Loucy (cell line): ENCODE measurements at regions not wholly inside any gene's neighbourhood (a gene's known extent, or its start where the extent isn't known, plus 50 kb on each side); places are given as distances from the start of the nearest gene placed in this dataset.

Experiments used
- H2AFZ ChIP-seq: fragments of 200-600 bp; sonication (generic); 2 replicates; pipeline ENCODE4 v1.6.0; 2016; ENCODE audit warnings: antibody characterized with exemption, mild to moderate bottlenecking, low read length, moderate library complexity
- H3F3A ChIP-seq: fragments of 200-600 bp; 2 replicates; pipeline ENCODE4 v1.6.0; 2016; ENCODE audit warnings: antibody characterized with exemption, low read depth, mild to moderate bottlenecking
- H3K27me3 ChIP-seq: fragments of 200-600 bp; sonication (generic); 2 replicates; pipeline ENCODE4 v1.6.1; 2014; ENCODE audit warnings: low read length, mild to moderate bottlenecking; ENCODE audit not compliant: insufficient read depth, poor library complexity, severe bottlenecking
- H3K36me3 ChIP-seq: fragments of 200-600 bp; sonication (generic); 2 replicates; pipeline ENCODE4 v1.6.1; 2016; ENCODE audit warnings: low read length; ENCODE audit not compliant: insufficient read depth
- H3K4me1 ChIP-seq: fragments of 200-600 bp; sonication (generic); 2 replicates; pipeline ENCODE4 v1.5.1; 2014; ENCODE audit warnings: low read length, mild to moderate bottlenecking; ENCODE audit not compliant: insufficient read depth, poor library complexity, severe bottlenecking
- H3K4me2 ChIP-seq: fragments of 200-600 bp; sonication (generic); 2 replicates; pipeline ENCODE4 v1.6.0; 2014; ENCODE audit warnings: antibody characterized with exemption, low read length, low read depth, mild to moderate bottlenecking; ENCODE audit not compliant: poor library complexity, severe bottlenecking
- H3K4me3 ChIP-seq: fragments of 200-600 bp; sonication (generic); 2 replicates; pipeline ENCODE4 v1.5.1; 2014; ENCODE audit warnings: low read length, mild to moderate bottlenecking, mixed read lengths; ENCODE audit not compliant: poor library complexity, severe bottlenecking
- H3K79me2 ChIP-seq: fragments of 200-600 bp; sonication (generic); 2 replicates; pipeline ENCODE4 v1.6.1; 2014; ENCODE audit warnings: low read length; ENCODE audit not compliant: insufficient read depth
- H3K9ac ChIP-seq: fragments of 200-600 bp; sonication (generic); 2 replicates; pipeline ENCODE4 v1.6.0; 2014; ENCODE audit warnings: mild to moderate bottlenecking, low read depth, low read length, moderate library complexity; ENCODE audit not compliant: poor library complexity, severe bottlenecking
- H3K9me2 ChIP-seq: fragments of 200-600 bp; sonication (generic); replicated peaks from 2 replicates; pipeline ENCODE4 v1.6.1; 2016; ENCODE audit warnings: low read depth, low read length, mixed read lengths
- H3K9me3 ChIP-seq: fragments of 200-600 bp; sonication (generic); 2 replicates; pipeline ENCODE4 v1.6.1; 2014; ENCODE audit warnings: mild to moderate bottlenecking, antibody characterized with exemption, low read length, low read depth; ENCODE audit not compliant: insufficient read depth
- H4K20me1 ChIP-seq: fragments of 200-600 bp; sonication (generic); 2 replicates; pipeline ENCODE4 v1.6.0; 2014; ENCODE audit warnings: antibody characterized with exemption, low read length, mild to moderate bottlenecking; ENCODE audit not compliant: insufficient read depth, poor library complexity, severe bottlenecking
- CTCF ChIP-seq: fragments of 200-600 bp; sonication (generic); conservative IDR thresholded peaks from 2 replicates; pipeline ENCODE4 v1.5.1; 2014; ENCODE audit warnings: mild to moderate bottlenecking, antibody characterized with exemption, low read length
- EZH2phosphoT487 ChIP-seq: fragments of 200-600 bp; IDR thresholded peaks from 2 replicates; pipeline ENCODE4 v1.6.1; 2018; ENCODE audit warnings: antibody characterized with exemption, mild to moderate bottlenecking, moderate library complexity, borderline replicate concordance

DNA sequence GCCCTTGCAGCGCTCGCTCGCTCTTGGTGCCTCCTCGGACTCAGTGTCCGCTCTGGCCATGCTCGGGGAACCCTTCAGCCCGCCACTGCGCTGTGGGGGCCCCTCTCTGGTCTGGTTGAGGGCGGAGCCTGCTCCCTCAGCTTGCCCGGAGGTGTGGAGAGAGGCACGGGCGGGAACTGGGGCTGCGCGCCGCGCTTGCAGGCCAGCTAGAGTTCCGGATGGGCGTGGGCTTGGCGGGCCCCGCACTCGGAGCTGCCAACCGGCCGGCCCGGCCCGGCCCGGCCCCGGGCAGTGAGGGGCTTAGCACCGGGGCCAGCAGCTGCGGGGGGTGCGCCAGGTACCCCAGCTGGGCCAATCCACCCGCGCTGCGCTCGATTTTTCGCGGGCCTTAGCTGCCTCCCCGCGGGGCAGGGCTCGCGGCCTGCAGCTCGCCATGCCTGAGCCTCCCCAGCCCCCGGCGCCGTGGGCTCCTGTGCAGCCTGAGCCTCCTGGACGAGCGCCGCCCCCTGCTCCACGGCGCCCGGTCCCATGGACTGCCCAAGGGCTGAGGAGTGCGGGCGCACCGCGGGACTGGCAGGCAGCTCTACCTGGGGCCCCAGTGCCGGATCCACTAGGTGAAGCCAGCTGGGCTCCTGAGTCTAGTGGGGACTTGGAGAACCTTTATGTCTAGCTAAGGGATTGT lies 217.0 kb upstream of the PKN2 start:
- no peak overlapping the region for H3K4me3 ChIP-seq

DNA sequence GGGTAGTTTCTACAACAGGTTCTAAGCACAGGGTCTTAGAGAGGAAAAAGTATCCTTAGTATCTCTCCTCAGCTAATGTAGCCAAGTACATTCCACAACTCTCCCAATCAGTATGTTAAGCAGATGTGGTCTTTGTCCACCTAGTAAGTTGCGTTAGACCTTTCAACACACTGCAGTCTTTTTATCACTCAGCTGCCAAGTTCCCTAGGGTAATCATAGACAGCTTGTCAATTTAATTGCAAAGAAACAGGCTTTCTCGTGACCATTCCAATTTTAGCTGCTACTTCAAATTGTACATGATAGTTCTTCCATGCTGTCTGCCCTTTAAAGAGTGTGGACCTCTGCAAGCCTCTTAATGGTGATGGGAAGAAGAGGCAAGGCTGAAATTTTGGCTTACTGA lies 211.8 kb upstream of the PKN2 start:
- Histone ChIP-seq H3K9me3 (peaks cover 3% of the 10 kb centered on the region; the same call in 1 of the 2 replicates), H3K36me3 (no peaks in the 10 kb centered on the region), H3K9ac (no peak overlapping the region), H4K20me1 (no peaks in the 10 kb centered on the region), H3F3A (no peaks in the 10 kb centered on the region), H3K4me3 (no peak overlapping the region), H3K4me1 (no peaks in the 10 kb centered on the region), H3K4me2 (no peak overlapping the region), H3K9me2 (no peaks in the 10 kb centered on the region), H3K79me2 (no peaks in the 10 kb centered on the region), H2AFZ (no peak overlapping the region), H3K27me3 (no peaks in the 10 kb centered on the region)
- TF ChIP-seq EZH2phosphoT487 (no peak), CTCF (no peak)

More for the DNA sequence above, 217.0 kb upstream of the PKN2 start:
- H3K9ac ChIP-seq, result no peak overlapping the region
- H3K9me3 ChIP-seq, result peaks cover 3% of the 10 kb centered on the region; the same call in 1 of the 2 replicates
- no peaks in the 10 kb centered on the region for H3K4me1 ChIP-seq
- no peaks in the 10 kb centered on the region for H3K36me3 ChIP-seq
- H4K20me1 ChIP-seq, result no peaks in the 10 kb centered on the region
- H3F3A ChIP-seq, result no peaks in the 10 kb centered on the region
- H3K79me2 ChIP-seq, result no peaks in the 10 kb centered on the region
- H3K27me3 ChIP-seq, result no peaks in the 10 kb centered on the region
- no peak overlapping the region for H3K4me2 ChIP-seq
- H2AFZ ChIP-seq, result no peak overlapping the region
- no peaks in the 10 kb centered on the region for H3K9me2 ChIP-seq
- TF ChIP-seq EZH2phosphoT487 (no peak), CTCF (no peak)

GRCh38 chr1:88472714-88473113 lies 211.4 kb upstream of the PKN2 start:
- peaks cover 3% of the 10 kb centered on the region; the same call in 1 of the 2 replicates for H3K9me3 ChIP-seq
- H3F3A ChIP-seq, result no peaks in the 10 kb centered on the region
- H3K9me2 ChIP-seq, result no peaks in the 10 kb centered on the region
- H3K9ac ChIP-seq, result no peak overlapping the region
- no peaks in the 10 kb centered on the region for H3K27me3 ChIP-seq
- no peaks in the 10 kb centered on the region for H3K36me3 ChIP-seq
- no peak overlapping the region for H3K4me3 ChIP-seq
- H4K20me1 ChIP-seq, result no peaks in the 10 kb centered on the region
- H3K79me2 ChIP-seq, result no peaks in the 10 kb centered on the region
- no peak overlapping the region for H3K4me2 ChIP-seq
- no peak for TF ChIP-seq EZH2phosphoT487
- TF ChIP-seq CTCF, result no peak
- no peaks in the 10 kb centered on the region for H3K4me1 ChIP-seq
- H2AFZ ChIP-seq, result no peak overlapping the region
